ENCODE measurements at regions not wholly inside any gene's neighbourhood (a gene's known extent, or its start where the extent isn't known, plus 50 kb on each side); places are given as distances from the start of the nearest gene placed in this dataset.

- TF ChIP-seq TAF1 (IDR thresholded peaks at IDR 0.05; ENCODE audit: low read depth, low read length) (no peak), POLR2A (IDR thresholded peaks at IDR 0.05; ENCODE audit: low read depth, low read length) (no peak), POU2F2 (IDR thresholded peaks at IDR 0.05; ENCODE audit: low read depth, low read length) (no peak)
Observed at GRCh38 chr19:27777726-27778125, 1435.2 kb downstream of the UQCRFS1 start.

Measured in GM12891 (cell line).